ENCODE measurements at regions not wholly inside any gene's neighbourhood (a gene's known extent, or its start where the extent isn't known, plus 50 kb on each side); places are given as distances from the start of the nearest gene placed in this dataset.

- no peak for TF ChIP-seq EZH2 (IDR thresholded peaks at IDR 0.05; ENCODE audit: low read length, unreplicated experiment)
- TF ChIP-seq CTCF (conservative IDR thresholded peaks at IDR 0.05; ENCODE audit: low read depth, low read length): no peak
Measured at GRCh38 chr2:185947722-185948121, 209.1 kb downstream of the FSIP2 start.

All from PC-3 (cell line).